H1 (cell line): ENCODE measurements at regions not wholly inside any gene's neighbourhood (a gene's known extent, or its start where the extent isn't known, plus 50 kb on each side); places are given as distances from the start of the nearest gene placed in this dataset.

ENCODE experiments used
- CTCF ChIA-PET: fragments of 300-600 bp; sonication (Branson Sonifier 250); formaldehyde crosslinking; loops from one replicate; lab custom pipeline; 2021; ENCODE audit not compliant: partially characterized antibody; lab: Charles Lee
- POLR2A ChIA-PET: fragments of 300-600 bp; sonication (Branson Sonifier 250); formaldehyde crosslinking; loops from one replicate; lab custom pipeline; 2021; ENCODE audit warnings: inconsistent platforms; ENCODE audit not compliant: partially characterized antibody; lab: Charles Lee
- DNase-seq, 2 experiments: peaks; one replicate each; pipeline versions ENCODE4 v3.0.0 to v3.0.0-alpha.2; 2010 to 2022; ENCODE audit warnings: low spot score in 2 of 2, low read depth in 1 of 2, mixed read lengths in 1 of 2
- FAIRE-seq: peaks from 2 replicates; lab custom pipeline; 2011; peaks lifted over from hg19 to GRCh38; lab: Jason Lieb, UNC
- H2AFZ ChIP-seq: 2 replicates; pipeline ENCODE4 v1.8.1; 2012; ENCODE audit warnings: low read length, inconsistent platforms
- H2AK5ac ChIP-seq: 2 replicates; pipeline ENCODE4 v1.6.1; 2013; ENCODE audit warnings: low read depth, low read length
- H2BK120ac ChIP-seq: replicated peaks from 2 replicates; pipeline ENCODE3; 2013; ENCODE audit warnings: low read depth, low read length, inconsistent platforms
- H2BK12ac ChIP-seq: 2 replicates; pipeline ENCODE4 v1.6.1; 2013; ENCODE audit warnings: low read depth, low read length
- H2BK15ac ChIP-seq: 2 replicates; pipeline ENCODE4 v1.6.1; 2013; ENCODE audit warnings: low read length
- H2BK20ac ChIP-seq: 2 replicates; pipeline ENCODE4 v1.6.1; 2013; ENCODE audit warnings: low read length
- H2BK5ac ChIP-seq: 2 replicates; pipeline ENCODE4 v1.6.1; 2013; ENCODE audit warnings: low read depth, low read length
- H3K14ac ChIP-seq: 2 replicates; pipeline ENCODE4 v1.6.1; 2013; ENCODE audit warnings: inconsistent platforms; ENCODE audit not compliant: insufficient read length
- H3K18ac ChIP-seq: 2 replicates; pipeline ENCODE4 v1.6.1; 2013; ENCODE audit warnings: low read length; ENCODE audit errors: extremely low read depth
- H3K23ac ChIP-seq: 2 replicates; pipeline ENCODE4 v1.6.1; 2013; ENCODE audit warnings: inconsistent platforms; ENCODE audit not compliant: insufficient read length
- H3K23me2 ChIP-seq: 2 replicates; pipeline ENCODE4 v1.6.1; 2013; ENCODE audit warnings: low read depth, low read length
- H3K27ac ChIP-seq: 2 replicates; pipeline ENCODE4 v1.6.1; 2011; ENCODE audit warnings: low read depth, low read length, inconsistent platforms
- H3K27me3 ChIP-seq, 4 experiments: replicated peaks in 1 of 4; 1 replicate in 1 of 4; 2 replicates in 3 of 4; pipeline versions ENCODE4 v1.6.1 to v1.8.1; 2011 to 2013; ENCODE audit warnings: low read length in 3 of 4, mild to moderate bottlenecking in 3 of 4, inconsistent platforms in 2 of 4, mixed read lengths in 2 of 4, moderate library complexity in 1 of 4; ENCODE audit not compliant: control insufficient read depth in 3 of 4, insufficient read depth in 3 of 4; ENCODE audit errors: extremely low read depth in 1 of 4
- H3K36me3 ChIP-seq, 4 experiments: 2 replicates each; pipeline versions ENCODE4 v1.6.1 to v1.8.1; 2011 to 2013; ENCODE audit warnings: mild to moderate bottlenecking in 4 of 4, low read length in 3 of 4, moderate library complexity in 2 of 4, control low read depth in 1 of 4, inconsistent platforms in 1 of 4; ENCODE audit not compliant: insufficient read depth in 4 of 4, control insufficient read depth in 2 of 4
- H3K4ac ChIP-seq: replicated peaks from 2 replicates; pipeline ENCODE3; 2013; ENCODE audit warnings: low read length, low read depth, mixed read lengths, inconsistent platforms; ENCODE audit not compliant: insufficient read length
- H3K4me1 ChIP-seq, 4 experiments: replicated peaks in 1 of 4; 1 replicate in 1 of 4; 2 replicates in 3 of 4; pipeline versions ENCODE4 v1.6.1 to v1.8.1; 2011 to 2013; ENCODE audit warnings: low read length in 3 of 4, inconsistent platforms in 2 of 4, mixed read lengths in 1 of 4; ENCODE audit not compliant: insufficient read depth in 4 of 4, control insufficient read depth in 3 of 4
- H3K4me2 ChIP-seq, 2 experiments: 2 replicates each; pipeline versions ENCODE4 v1.6.1 to v1.8.1; 2011 to 2013; ENCODE audit warnings: low read depth in 2 of 2, low read length in 2 of 2, control low read depth in 1 of 2, inconsistent platforms in 1 of 2, mild to moderate bottlenecking in 1 of 2; ENCODE audit not compliant: insufficient read depth in 1 of 2
- H3K4me3 ChIP-seq, 4 experiments: fragments of 200-600, 300-600 bp in 1 of 4; sonication (generic), shearing (Covaris generic), sonication (Bioruptor Twin) in 1 of 4; 2 replicates each; pipeline versions ENCODE4 v1.5.1 to v1.8.1; 2011 to 2016; ENCODE audit warnings: low read length in 4 of 4, low read depth in 3 of 4, control low read depth in 2 of 4, inconsistent platforms in 2 of 4, mild to moderate bottlenecking in 2 of 4, mixed read lengths in 1 of 4, moderate library complexity in 1 of 4; ENCODE audit not compliant: insufficient read depth in 2 of 4; ENCODE audit errors: extremely low read depth in 1 of 4
- H3K56ac ChIP-seq: replicated peaks from 2 replicates; pipeline ENCODE3; 2013; ENCODE audit warnings: low read depth, mild to moderate bottlenecking, mixed read lengths, low read length, inconsistent platforms; ENCODE audit not compliant: insufficient read length
- H3K79me1 ChIP-seq: 2 replicates; pipeline ENCODE4 v1.6.1; 2013; ENCODE audit warnings: low read depth, low read length, control low read depth
- H3K79me2 ChIP-seq, 2 experiments: 2 replicates each; pipeline versions ENCODE4 v1.6.1 to v1.8.1; 2012 to 2013; ENCODE audit warnings: low read length in 2 of 2, mild to moderate bottlenecking in 2 of 2, inconsistent platforms in 1 of 2; ENCODE audit not compliant: insufficient read depth in 2 of 2, control insufficient read depth in 1 of 2
- H3K9ac ChIP-seq, 4 experiments: replicated peaks in 1 of 4; 1 replicate in 1 of 4; 2 replicates in 3 of 4; pipeline versions ENCODE4 v1.6.1 to v1.8.1; 2011 to 2013; ENCODE audit warnings: low read depth in 3 of 4, low read length in 3 of 4, control low read depth in 2 of 4, mild to moderate bottlenecking in 2 of 4, moderate library complexity in 2 of 4, inconsistent platforms in 1 of 4; ENCODE audit errors: extremely low read depth in 1 of 4
- H3K9me3 ChIP-seq, 2 experiments: 2 replicates each; pipeline versions ENCODE4 v1.6.1 to v1.8.1; 2012 to 2013; ENCODE audit warnings: mild to moderate bottlenecking in 2 of 2, moderate library complexity in 2 of 2, control low read depth in 1 of 2, inconsistent platforms in 1 of 2, low read depth in 1 of 2, low read length in 1 of 2, mixed read lengths in 1 of 2; ENCODE audit not compliant: insufficient read depth in 2 of 2
- H4K20me1 ChIP-seq, 2 experiments: replicated peaks in 1 of 2; 2 replicates each; pipeline versions ENCODE3 to v1.8.1; 2011 to 2013; ENCODE audit warnings: inconsistent platforms in 2 of 2, low read length in 2 of 2, mild to moderate bottlenecking in 1 of 2; ENCODE audit not compliant: insufficient read depth in 2 of 2, control insufficient read depth in 1 of 2
- H4K5ac ChIP-seq: 2 replicates; pipeline ENCODE4 v1.6.1; 2013; ENCODE audit warnings: low read length, low read depth, mixed read lengths, inconsistent platforms; ENCODE audit not compliant: insufficient read length
- H4K8ac ChIP-seq: 2 replicates; pipeline ENCODE4 v1.8.0; 2013; ENCODE audit warnings: mild to moderate bottlenecking, moderate library complexity, low read length, inconsistent platforms; ENCODE audit not compliant: insufficient read depth; ENCODE audit errors: extremely low read depth
- H4K91ac ChIP-seq: replicated peaks from 2 replicates; pipeline ENCODE3; 2013; ENCODE audit warnings: low read length, mixed read lengths, inconsistent platforms; ENCODE audit not compliant: insufficient read length
- ATF2 ChIP-seq: IDR thresholded peaks from 2 replicates; pipeline ENCODE4 v1.6.1; 2012; ENCODE audit warnings: low read length, inconsistent platforms
- CHD1 ChIP-seq: IDR thresholded peaks from 2 replicates; pipeline ENCODE4 v1.6.1; 2012; ENCODE audit warnings: low read depth, low read length, improper control_type of control experiment
- GABPA ChIP-seq: IDR thresholded peaks from 2 replicates; pipeline ENCODE4 v1.6.1; 2011; ENCODE audit warnings: mild to moderate bottlenecking, low read length, moderate library complexity, borderline replicate concordance; ENCODE audit not compliant: insufficient read depth
- POLR2A ChIP-seq, 2 experiments: IDR thresholded peaks; 1 replicate in 1 of 2; 2 replicates in 1 of 2; pipeline ENCODE4 v1.6.1; 2011; ENCODE audit warnings: low read depth in 2 of 2, low read length in 2 of 2, mild to moderate bottlenecking in 2 of 2; ENCODE audit errors: control extremely low read depth in 1 of 2
- POU5F1 ChIP-seq: IDR thresholded peaks from 2 replicates; pipeline ENCODE4 v1.6.1; 2011; ENCODE audit warnings: low read depth, mild to moderate bottlenecking, low read length, moderate library complexity
- RAD21 ChIP-seq, 2 experiments: IDR thresholded peaks in 1 of 2; conservative IDR thresholded peaks in 1 of 2; 2 replicates each; pipeline ENCODE4 v1.6.1; 2011; ENCODE audit warnings: low read depth in 2 of 2, low read length in 2 of 2, improper control_type of control experiment in 1 of 2, inconsistent platforms in 1 of 2, mild to moderate bottlenecking in 1 of 2, moderate library complexity in 1 of 2
- RFX5 ChIP-seq: IDR thresholded peaks from 2 replicates; pipeline ENCODE4 v1.6.1; 2011; ENCODE audit warnings: low read depth, low read length, improper control_type of control experiment, borderline replicate concordance
- RXRA ChIP-seq: IDR thresholded peaks from 2 replicates; pipeline ENCODE4 v1.6.1; 2011; ENCODE audit warnings: low read depth, mild to moderate bottlenecking, low read length, moderate library complexity; ENCODE audit not compliant: insufficient read depth
- SUZ12 ChIP-seq: fragments of 200-600 bp; sonication (generic); IDR thresholded peaks from 2 replicates; pipeline ENCODE4 v1.6.1; 2012; ENCODE audit warnings: mild to moderate bottlenecking, inconsistent platforms, low read length, moderate library complexity, mixed read lengths
- TAF7 ChIP-seq: optimal IDR thresholded peaks from 2 replicates; pipeline ENCODE3; 2011; ENCODE audit warnings: low read depth, mild to moderate bottlenecking, inconsistent platforms, low read length, moderate library complexity, borderline replicate concordance
- WGBS, 2 experiments: shearing (Covaris generic) in 1 of 2; methylation state at CpG; one replicate each; pipeline versions ENCODE4 v1.1.6 to v1.1.7; 2013 to 2015; ENCODE audit warnings: low lambda C conversion rate in 2 of 2, mixed read lengths in 2 of 2, inconsistent platforms in 1 of 2, low coverage in 1 of 2, missing lambda C conversion rate in 1 of 2; ENCODE audit not compliant: insufficient replicate concordance in 2 of 2, insufficient coverage in 1 of 2, insufficient read length in 1 of 2; ENCODE audit errors: extremely low coverage in 1 of 2, missing lambda C conversion rate in 1 of 2; 5-methylcytosine and 5-hydroxymethylcytosine counted together

- DNase-seq, result no peak
- no peak overlapping the region for H2BK20ac ChIP-seq
- ChIA-PET POLR2A (no interaction called here), CTCF (interaction anchor here (0.5 kb wide), 1 partner anchor 1005 kb away, joined by 4 read pairs; no protein-coding TSS in a partner anchor)
- no peak overlapping the region for H3K56ac ChIP-seq
- no peaks in the 10 kb centered on the region for H4K20me1 ChIP-seq
- no peaks in the 10 kb centered on the region for H3K79me2 ChIP-seq
- H3K27me3 ChIP-seq, result no peaks in the 10 kb centered on the region
- H3K4ac ChIP-seq, result no peak overlapping the region
- H3K36me3 ChIP-seq, result no peaks in the 10 kb centered on the region
- H2BK120ac ChIP-seq, result no peak overlapping the region
- no peak overlapping the region for H4K5ac ChIP-seq
- no peaks in the 10 kb centered on the region for H3K79me1 ChIP-seq
- no peak overlapping the region for H2BK5ac ChIP-seq
- no peaks in the 10 kb centered on the region for H3K9me3 ChIP-seq
- H3K4me1 ChIP-seq, result no peaks in the 10 kb centered on the region; a peak in 1 of 7 replicates
- no peak overlapping the region for H3K4me3 ChIP-seq
- H3K14ac ChIP-seq, result no peak overlapping the region
- no peaks in the 10 kb centered on the region for H3K23me2 ChIP-seq
- no peak overlapping the region for H3K23ac ChIP-seq
- no peak overlapping the region for H3K9ac ChIP-seq
- FAIRE-seq, result no peak
- no peak overlapping the region for H4K91ac ChIP-seq
- 0 out of 2 replicates have a peak overlapping the region, but pooled peaks have one; percentile 20 for H2AFZ ChIP-seq
- no peak overlapping the region for H4K8ac ChIP-seq
- no peak overlapping the region for H3K27ac ChIP-seq
- no peak overlapping the region for H3K4me2 ChIP-seq
- H2BK12ac ChIP-seq, result no peak overlapping the region
- 87% methylated on average over 9 of the region's 9 CpGs; no CpG with 5 or more reads in 1 of the 2 experiments for WGBS, 2 experiments
- no peak overlapping the region for H2AK5ac ChIP-seq
- H3K18ac ChIP-seq, result no peak overlapping the region
- no peak overlapping the region for H2BK15ac ChIP-seq
- TF ChIP-seq RAD21 (IDR thresholded peaks at IDR 0.05 in 1 of 2, conservative IDR thresholded peaks at IDR 0.05 in 1 of 2; ENCODE audit: low read depth in 2 of 2, low read length in 2 of 2) (no peak), RXRA (no peak), GABPA (no peak), SUZ12 (no peak), TAF7 (no peak), ATF2 (no peak), RFX5 (no peak), CHD1 (no peak), POLR2A (IDR thresholded peaks at IDR 0.05; ENCODE audit: control extremely low read depth in 1 of 2, low read depth in 2 of 2, low read length in 2 of 2) (no peak), POU5F1 (no peak)
These were observed 126.7 kb upstream of the NOX3 start for GRCh38 chr6:155582016-155582991.
